GM12878 (cell line): ENCODE measurements at regions not wholly inside any gene's neighbourhood (a gene's known extent, or its start where the extent isn't known, plus 50 kb on each side); places are given as distances from the start of the nearest gene placed in this dataset.

Experiments used
- CEBPB ChIP-seq, 2 experiments: fragments of 150-350 bp in 1 of 2; IDR thresholded peaks; 2 replicates each; pipeline ENCODE4 v1.6.1; 2012 to 2014; ENCODE audit warnings: low read depth in 2 of 2, low read length in 2 of 2, borderline replicate concordance in 1 of 2, inconsistent platforms in 1 of 2
- SMAD1 ChIP-seq: fragments of 450-650 bp; IDR thresholded peaks from 2 replicates; pipeline ENCODE4 v1.6.1; 2018; ENCODE audit warnings: mild to moderate bottlenecking, low read depth; ENCODE audit not compliant: partially characterized antibody

GRCh38 chr4:66373268-66373667 is 703.0 kb upstream of the EPHA5 start:
- no peak for TF ChIP-seq CEBPB (IDR thresholded peaks at IDR 0.05; ENCODE audit: borderline replicate concordance in 1 of 2, low read depth in 2 of 2, low read length in 2 of 2)
- no peak for TF ChIP-seq SMAD1
